Brain microvascular endothelial cell (primary cell): ENCODE measurements at regions not wholly inside any gene's neighbourhood (a gene's known extent, or its start where the extent isn't known, plus 50 kb on each side); places are given as distances from the start of the nearest gene placed in this dataset.
"Not testable (repeated sequence)": the region's sequence is repeated elsewhere in the genome, so short reads cannot be mapped to it uniquely, and the experiment has no call there.

Experiments
- DNase-seq: peaks from one replicate; pipeline ENCODE4 v3.0.0-alpha.2; 2020
- H3K27ac ChIP-seq: fragments of 250-450 bp; sonication (Bioruptor Pico); 2 replicates; pipeline ENCODE4 v1.5.1; 2020; ENCODE audit warnings: mild to moderate bottlenecking, moderate library complexity
- H3K27me3 ChIP-seq: fragments of 250-450 bp; sonication (Bioruptor Pico); replicated peaks from 2 replicates; pipeline ENCODE4 v1.5.1; 2020; ENCODE audit warnings: mild to moderate bottlenecking
- H3K36me3 ChIP-seq: fragments of 250-450 bp; sonication (Bioruptor Pico); replicated peaks from 2 replicates; pipeline ENCODE4 v1.5.1; 2020; ENCODE audit warnings: mild to moderate bottlenecking
- H3K4me3 ChIP-seq: 2 replicates; pipeline ENCODE4 v1.5.1; 2011; ENCODE audit warnings: low read depth, mild to moderate bottlenecking, control low read depth, low read length, moderate library complexity
- CTCF ChIP-seq: IDR thresholded peaks from 2 replicates; pipeline ENCODE4 v1.5.1; 2011; ENCODE audit warnings: low read depth, mild to moderate bottlenecking, moderate library complexity, low read length, control low read depth, inconsistent platforms; ENCODE audit errors: missing control alignments
- in situ Hi-C: cut with HindIII; loops from 2 replicates; pipeline ENCODE4 v1.10.0; 2017; ENCODE audit warnings: low sequenced_read_pairs, low pct_ligation_motif_present

GRCh38 chr20:19840111-19840710, 82.2 kb downstream of the RIN2 start:
- TF ChIP-seq CTCF = no peak
- Histone ChIP-seq H3K4me3 (no peak overlapping the region), H3K36me3 (no peaks in the 10 kb centered on the region), H3K27ac (no peak overlapping the region), H3K27me3 (no peaks in the 10 kb centered on the region)
- DNase-seq = no peak
- in situ Hi-C loops = no loop called here

DNA sequence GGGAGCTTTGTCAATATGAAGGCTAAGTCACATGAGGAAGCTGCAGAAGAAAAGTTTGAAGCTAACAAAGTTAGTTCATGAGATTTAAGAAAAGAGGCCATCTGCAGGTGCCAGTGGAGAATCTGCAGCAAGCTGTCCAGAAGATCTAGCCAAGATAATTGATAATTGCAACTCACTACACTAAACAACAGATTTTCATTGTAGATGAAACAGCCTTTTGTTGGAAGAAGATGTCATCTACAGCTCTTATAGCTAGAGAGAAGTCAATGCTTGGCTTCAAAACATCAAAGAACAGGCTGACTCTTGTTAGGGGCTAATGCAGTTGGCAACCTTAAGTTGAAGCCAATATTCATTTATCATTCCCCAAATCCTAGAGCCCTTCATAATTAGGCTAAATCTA, 83.7 kb downstream of the RIN2 start:
- in situ Hi-C loops = no loop called here
- DNase-seq = no peak
- Histone ChIP-seq H3K4me3 (no peak overlapping the region), H3K27me3 (no peaks in the 10 kb centered on the region), H3K36me3 (no peaks in the 10 kb centered on the region), H3K27ac (no peak overlapping the region)
- TF ChIP-seq CTCF = no peak

GRCh38 chr20:19844850-19845249, 86.8 kb downstream of the RIN2 start:
- DNase-seq, H3K27ac ChIP-seq, H3K27me3 ChIP-seq, in situ Hi-C loops, H3K36me3 ChIP-seq, H3K4me3 ChIP-seq: not testable (repeated sequence)

DNA sequence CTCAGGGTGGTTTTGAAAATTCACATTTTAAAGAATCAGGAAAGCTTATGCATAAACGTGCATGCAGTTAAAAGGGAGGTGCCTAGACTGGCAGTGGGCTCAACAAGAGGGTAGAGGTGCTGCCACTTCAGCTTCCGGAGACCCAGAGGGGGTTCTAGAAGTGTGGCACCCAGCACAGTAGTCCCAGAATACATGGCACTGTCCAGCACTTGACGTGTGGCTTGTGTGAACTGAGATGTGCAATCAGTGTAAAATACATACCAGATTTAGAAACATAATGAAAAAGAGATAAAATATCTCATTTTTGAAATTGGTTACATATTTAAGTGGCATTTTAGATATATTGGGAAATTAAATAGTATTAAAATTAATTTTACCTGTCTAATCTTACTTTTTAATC, 89.3 kb downstream of the RIN2 start:
- TF ChIP-seq CTCF = no peak
- DNase-seq = no peak
- Histone ChIP-seq H3K36me3 (no peaks in the 10 kb centered on the region), H3K27ac (no peak overlapping the region), H3K4me3 (no peak overlapping the region), H3K27me3 (no peaks in the 10 kb centered on the region)
- in situ Hi-C loops = no loop called here

DNA sequence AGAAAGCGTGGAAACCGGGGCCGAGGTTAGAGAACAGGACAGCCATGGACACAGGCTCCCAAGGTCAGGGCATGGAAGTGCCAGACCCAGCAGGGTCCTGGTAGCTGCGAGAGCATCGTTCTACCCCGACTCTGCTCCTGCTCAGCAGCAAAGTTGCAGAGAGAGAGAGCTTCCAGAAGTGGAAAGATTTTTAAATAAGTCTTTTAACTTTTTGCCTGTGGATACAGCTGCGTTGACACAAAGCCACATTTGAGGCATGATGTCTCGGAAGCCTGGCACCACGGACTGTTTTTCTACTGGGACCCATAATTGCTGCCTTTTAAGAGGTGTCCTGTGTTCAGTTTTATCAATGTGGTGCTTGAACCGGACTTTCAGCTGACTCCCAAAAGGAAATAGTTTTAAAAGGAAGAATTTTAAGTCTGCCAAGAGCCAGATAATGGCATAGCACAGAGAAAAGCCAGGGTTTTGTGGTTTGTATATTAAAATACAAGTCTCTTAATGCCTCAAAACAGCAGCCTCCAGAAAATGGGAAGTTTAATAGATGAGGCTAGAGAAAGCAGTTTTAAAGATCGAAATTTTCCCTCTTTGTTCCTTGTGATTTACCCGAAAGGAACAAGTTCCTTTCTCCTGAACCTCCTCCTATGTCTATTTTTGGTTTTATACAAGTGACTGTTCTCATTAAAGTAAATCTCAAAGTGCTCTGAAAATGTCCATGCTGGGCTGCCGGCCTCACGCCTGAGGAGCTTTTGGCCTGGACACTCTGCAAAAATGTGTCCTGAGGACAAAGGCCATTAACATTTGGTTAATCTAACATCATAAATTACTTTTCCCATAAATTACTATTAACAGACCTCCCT, 91.5 kb downstream of the RIN2 start:
- Histone ChIP-seq H3K27ac (no peak overlapping the region), H3K27me3 (no peaks in the 10 kb centered on the region), H3K36me3 (no peaks in the 10 kb centered on the region), H3K4me3 (no peak overlapping the region)
- no peak for TF ChIP-seq CTCF
- DNase-seq = no peak
- in situ Hi-C loops = no loop called here

DNA sequence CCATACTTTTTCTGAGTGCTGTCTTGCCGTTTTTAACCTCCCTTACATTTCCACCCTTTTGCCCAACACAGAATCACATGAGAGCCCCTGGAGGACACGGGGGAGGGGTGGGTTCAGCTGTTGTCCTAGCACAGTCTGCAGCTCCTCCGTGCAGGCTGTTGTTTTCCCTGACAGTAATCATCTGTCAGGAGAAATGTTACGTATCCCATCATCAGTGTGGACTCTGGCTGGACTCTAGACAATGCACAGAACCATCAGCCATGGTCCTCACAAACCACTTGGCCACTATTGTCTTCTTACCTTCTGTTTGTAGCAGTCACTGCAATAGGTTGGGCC, 92.1 kb downstream of the RIN2 start:
- TF ChIP-seq CTCF = no peak
- H3K4me3 ChIP-seq = no peak overlapping the region
- no peaks in the 10 kb centered on the region for H3K36me3 ChIP-seq
- no peaks in the 10 kb centered on the region for H3K27me3 ChIP-seq
- in situ Hi-C loops = no loop called here
- no peak for DNase-seq
- no peak overlapping the region for H3K27ac ChIP-seq
